SU-DHL-6 (cell line): ENCODE measurements at regions not wholly inside any gene's neighbourhood (a gene's known extent, or its start where the extent isn't known, plus 50 kb on each side); places are given as distances from the start of the nearest gene placed in this dataset.

Experiments
- CTCF ChIP-seq: fragments of 200-600 bp; sonication (generic); IDR thresholded peaks from one replicate; pipeline ENCODE4 v1.5.1; 2017; ENCODE audit warnings: antibody characterized with exemption, mild to moderate bottlenecking, low read length, moderate library complexity; ENCODE audit not compliant: insufficient read depth, poor library complexity, severe bottlenecking
- EZH2phosphoT487 ChIP-seq: fragments of 200-600 bp; sonication (generic), shearing (Covaris generic); conservative IDR thresholded peaks from 2 replicates; pipeline ENCODE4 v1.6.1; 2018; ENCODE audit warnings: mild to moderate bottlenecking, antibody characterized with exemption, low read length, moderate library complexity, mixed read lengths

GRCh38 chr4:26069218-26069617 lies 155.2 kb downstream of the SMIM20 start:
- TF ChIP-seq CTCF = peak; percentile 28
- TF ChIP-seq EZH2phosphoT487 = no peak
